OCI-LY3 (cell line): ENCODE measurements at regions not wholly inside any gene's neighbourhood (a gene's known extent, or its start where the extent isn't known, plus 50 kb on each side); places are given as distances from the start of the nearest gene placed in this dataset.

Experiments used
- H2AFZ ChIP-seq: fragments of 200-600, 300-600 bp; shearing (Covaris generic); 2 replicates; pipeline ENCODE4 v1.6.0; 2014; ENCODE audit warnings: antibody characterized with exemption, low read depth, low read length
- H3K27ac ChIP-seq: fragments of 200-600, 300-600 bp; sonication (generic); 2 replicates; pipeline ENCODE4 v1.5.1; 2014; ENCODE audit warnings: mild to moderate bottlenecking, low read length, moderate library complexity, mixed read lengths
- H3K27me3 ChIP-seq: fragments of 200-600, 300-600 bp; sonication (generic); 2 replicates; pipeline ENCODE4 v1.6.1; 2014; ENCODE audit warnings: low read depth, low read length, mixed read lengths
- H3K36me3 ChIP-seq: fragments of 200-600, 300-600 bp; sonication (generic); replicated peaks from 2 replicates; pipeline ENCODE3; 2014; ENCODE audit warnings: low read depth, low read length, mixed read lengths
- H3K4me1 ChIP-seq: fragments of 300-600, 200-600 bp; sonication (generic); 2 replicates; pipeline ENCODE4 v1.6.1; 2014; ENCODE audit warnings: low read length, mixed read lengths
- H3K4me2 ChIP-seq: fragments of 200-600, 300-600 bp; sonication (generic); 2 replicates; pipeline ENCODE4 v1.6.1; 2014; ENCODE audit warnings: low read length, mixed read lengths
- H3K4me3 ChIP-seq: fragments of 300-600, 200-600 bp; sonication (generic); 2 replicates; pipeline ENCODE4 v1.5.1; 2014; ENCODE audit warnings: antibody characterized with exemption, mild to moderate bottlenecking, low read length, moderate library complexity
- H3K79me2 ChIP-seq: fragments of 300-600, 200-600 bp; shearing (Covaris generic); 2 replicates; pipeline ENCODE4 v1.6.1; 2014; ENCODE audit warnings: mild to moderate bottlenecking, low read length, mixed read lengths
- H3K9ac ChIP-seq: fragments of 300-600, 200-600 bp; shearing (Covaris generic); 2 replicates; pipeline ENCODE4 v1.6.0; 2014; ENCODE audit warnings: mild to moderate bottlenecking, low read length, moderate library complexity
- H3K9me3 ChIP-seq: fragments of 200-600, 300-600 bp; shearing (Covaris generic); 2 replicates; pipeline ENCODE4 v1.6.1; 2014; ENCODE audit warnings: low read length, mixed read lengths; ENCODE audit not compliant: insufficient read depth
- H4K20me1 ChIP-seq: fragments of 200-600, 300-600 bp; sonication (generic); 2 replicates; pipeline ENCODE4 v1.6.1; 2016; ENCODE audit warnings: low read length, mixed read lengths; ENCODE audit not compliant: insufficient read depth
- EZH2phosphoT487 ChIP-seq: fragments of 200-600 bp; shearing (Covaris generic); IDR thresholded peaks from 2 replicates; pipeline ENCODE4 v1.6.1; 2018; ENCODE audit warnings: antibody characterized with exemption, mixed run types, low read depth
- TF ChIP-seq, protein P1 (sequence below): fragments of 200-600, 300-600 bp; sonication (generic); IDR thresholded peaks from 2 replicates; pipeline ENCODE4 v1.5.1; 2014; ENCODE audit warnings: antibody characterized with exemption, low read length, low read depth

DNA sequence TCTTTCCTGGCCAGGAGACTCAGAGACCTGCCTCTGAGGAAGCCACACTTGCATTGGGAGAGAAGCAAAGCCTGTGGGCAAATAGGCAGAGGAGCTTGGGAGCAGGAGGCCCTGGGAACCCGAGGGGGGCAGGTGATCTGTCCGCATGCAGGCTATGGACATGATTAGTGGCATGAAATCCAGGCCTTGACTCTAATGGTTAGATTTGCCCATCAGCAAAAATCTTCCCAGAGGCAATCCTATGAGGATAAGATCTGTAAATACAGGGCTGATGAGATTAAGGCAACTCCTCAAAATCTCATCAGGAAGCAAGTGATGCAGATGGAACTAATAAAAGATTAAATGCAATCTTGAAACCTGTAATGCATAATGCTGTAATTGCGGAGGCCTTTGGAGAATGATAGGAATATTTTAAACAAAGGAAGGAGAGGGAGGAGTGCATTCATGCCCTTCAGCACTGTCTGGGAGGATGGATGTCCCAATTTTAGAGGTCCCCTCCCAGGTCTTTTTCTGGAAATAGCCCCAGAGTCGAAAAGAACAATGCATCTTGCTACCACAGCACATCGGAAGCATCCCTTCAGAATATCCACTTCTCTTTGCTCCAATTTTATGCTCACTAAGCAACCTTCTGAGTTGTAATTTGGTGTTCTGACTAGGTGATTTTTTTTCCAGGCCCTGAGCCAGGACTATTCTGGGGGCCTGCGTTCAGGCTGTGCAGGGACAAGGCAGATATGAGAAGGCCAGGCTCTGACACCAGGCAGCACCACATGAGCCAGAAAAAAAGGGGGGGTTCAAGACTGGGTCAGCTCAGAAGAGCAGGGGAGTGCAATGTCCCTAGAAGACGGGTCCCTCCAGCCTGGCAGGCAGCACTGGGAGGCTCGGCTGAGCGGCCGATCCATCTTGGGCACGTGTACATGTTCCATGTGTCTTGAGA lies 66.5 kb downstream of the MED10 start:
- no peak for TF ChIP-seq EZH2phosphoT487
- TF ChIP-seq, protein P1, sequence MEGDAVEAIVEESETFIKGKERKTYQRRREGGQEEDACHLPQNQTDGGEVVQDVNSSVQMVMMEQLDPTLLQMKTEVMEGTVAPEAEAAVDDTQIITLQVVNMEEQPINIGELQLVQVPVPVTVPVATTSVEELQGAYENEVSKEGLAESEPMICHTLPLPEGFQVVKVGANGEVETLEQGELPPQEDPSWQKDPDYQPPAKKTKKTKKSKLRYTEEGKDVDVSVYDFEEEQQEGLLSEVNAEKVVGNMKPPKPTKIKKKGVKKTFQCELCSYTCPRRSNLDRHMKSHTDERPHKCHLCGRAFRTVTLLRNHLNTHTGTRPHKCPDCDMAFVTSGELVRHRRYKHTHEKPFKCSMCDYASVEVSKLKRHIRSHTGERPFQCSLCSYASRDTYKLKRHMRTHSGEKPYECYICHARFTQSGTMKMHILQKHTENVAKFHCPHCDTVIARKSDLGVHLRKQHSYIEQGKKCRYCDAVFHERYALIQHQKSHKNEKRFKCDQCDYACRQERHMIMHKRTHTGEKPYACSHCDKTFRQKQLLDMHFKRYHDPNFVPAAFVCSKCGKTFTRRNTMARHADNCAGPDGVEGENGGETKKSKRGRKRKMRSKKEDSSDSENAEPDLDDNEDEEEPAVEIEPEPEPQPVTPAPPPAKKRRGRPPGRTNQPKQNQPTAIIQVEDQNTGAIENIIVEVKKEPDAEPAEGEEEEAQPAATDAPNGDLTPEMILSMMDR = no peak
- H3K9ac ChIP-seq = no peak overlapping the region
- H3K27me3 ChIP-seq = no peaks in the 10 kb centered on the region
- H3K79me2 ChIP-seq = no peaks in the 10 kb centered on the region
- H4K20me1 ChIP-seq = no peaks in the 10 kb centered on the region
- no peaks in the 10 kb centered on the region for H3K36me3 ChIP-seq
- H3K4me1 ChIP-seq = no peaks in the 10 kb centered on the region
- no peak overlapping the region for H3K4me2 ChIP-seq
- no peak overlapping the region for H2AFZ ChIP-seq
- H3K4me3 ChIP-seq = no peak overlapping the region
- no peaks in the 10 kb centered on the region for H3K9me3 ChIP-seq
- H3K27ac ChIP-seq = no peak overlapping the region

DNA sequence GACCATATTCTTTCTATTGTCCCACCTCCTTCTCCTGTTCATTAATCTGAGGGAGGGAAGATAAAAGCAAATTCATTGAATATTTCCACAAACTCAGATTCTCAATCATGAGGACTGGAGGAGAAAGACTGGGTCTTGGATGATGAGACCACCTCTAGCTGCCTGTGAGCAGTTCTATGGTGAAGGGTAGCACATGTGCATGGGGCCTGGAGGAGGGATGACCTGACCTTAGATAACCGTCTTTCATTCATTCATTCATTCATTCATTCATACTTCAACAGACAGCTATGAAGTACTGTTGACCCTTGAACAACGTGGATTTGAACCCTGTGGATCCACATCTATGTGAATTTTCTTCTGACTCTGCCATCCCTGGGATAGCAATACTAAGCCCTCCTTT lies 68.4 kb downstream of the MED10 start:
- Histone ChIP-seq H3K79me2 (no peaks in the 10 kb centered on the region), H3K36me3 (no peaks in the 10 kb centered on the region), H3K4me2 (no peak overlapping the region), H3K27me3 (no peaks in the 10 kb centered on the region), H3K4me3 (no peak overlapping the region), H3K27ac (no peak overlapping the region), H3K9ac (no peak overlapping the region), H4K20me1 (no peaks in the 10 kb centered on the region), H3K9me3 (no peaks in the 10 kb centered on the region), H2AFZ (no peak overlapping the region), H3K4me1 (no peaks in the 10 kb centered on the region)
- no peak for TF ChIP-seq EZH2phosphoT487
- TF ChIP-seq, protein P1 = no peak

DNA sequence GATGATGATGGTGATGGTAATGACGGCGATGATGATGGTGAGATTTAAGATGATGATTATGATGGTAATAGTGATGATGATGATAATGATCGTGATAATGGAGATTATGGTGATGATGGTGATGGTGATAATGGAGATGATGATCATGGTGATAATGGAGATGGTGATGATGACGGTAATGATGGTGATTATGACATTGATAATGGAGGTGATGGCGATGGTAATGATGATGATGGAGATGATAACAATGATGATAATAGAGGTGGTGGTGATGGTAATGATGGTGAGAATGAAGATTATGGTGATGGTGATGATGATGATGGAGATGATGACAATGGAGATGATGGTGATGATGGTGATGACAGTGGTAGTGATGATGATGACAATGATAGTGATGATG lies 69.7 kb downstream of the MED10 start:
- H2AFZ ChIP-seq = no peak overlapping the region
- H3K36me3 ChIP-seq = no peaks in the 10 kb centered on the region
- H3K79me2 ChIP-seq = no peaks in the 10 kb centered on the region
- no peaks in the 10 kb centered on the region for H3K4me1 ChIP-seq
- H3K9ac ChIP-seq = no peak overlapping the region
- no peak overlapping the region for H3K4me3 ChIP-seq
- no peaks in the 10 kb centered on the region for H3K27me3 ChIP-seq
- H4K20me1 ChIP-seq = no peaks in the 10 kb centered on the region
- H3K9me3 ChIP-seq = no peaks in the 10 kb centered on the region
- H3K27ac ChIP-seq = no peak overlapping the region
- TF ChIP-seq, protein P1 = no peak
- no peak for TF ChIP-seq EZH2phosphoT487
- H3K4me2 ChIP-seq = no peak overlapping the region

DNA sequence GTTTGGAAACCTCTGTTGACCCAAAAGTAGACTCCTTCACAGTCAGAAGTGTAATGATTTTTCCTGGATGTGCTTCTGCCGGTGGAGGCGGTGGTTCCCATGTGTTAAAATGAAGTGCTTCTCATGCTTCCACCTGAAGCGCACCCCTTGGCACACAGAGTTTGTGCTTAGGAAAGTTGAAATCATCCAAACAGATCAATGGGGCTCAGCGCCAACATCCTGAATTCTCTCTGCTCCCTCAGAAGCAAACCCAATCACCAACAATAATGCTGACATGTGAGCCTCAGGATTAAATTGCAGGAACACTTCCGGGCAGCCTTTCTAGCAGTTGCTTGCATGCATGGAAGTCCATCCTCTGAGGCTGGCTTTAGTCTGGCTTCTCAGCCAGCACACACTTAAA lies 71.0 kb downstream of the MED10 start:
- H3K36me3 ChIP-seq = no peaks in the 10 kb centered on the region
- no peak overlapping the region for H2AFZ ChIP-seq
- H3K9me3 ChIP-seq = no peaks in the 10 kb centered on the region
- no peaks in the 10 kb centered on the region for H3K4me1 ChIP-seq
- TF ChIP-seq EZH2phosphoT487 = no peak
- no peak overlapping the region for H3K27ac ChIP-seq
- H3K4me2 ChIP-seq = no peak overlapping the region
- no peaks in the 10 kb centered on the region for H4K20me1 ChIP-seq
- H3K9ac ChIP-seq = no peak overlapping the region
- no peaks in the 10 kb centered on the region for H3K27me3 ChIP-seq
- H3K4me3 ChIP-seq = no peak overlapping the region
- H3K79me2 ChIP-seq = no peaks in the 10 kb centered on the region
